Hematopoietic multipotent progenitor cell treated with erythropoietin and hydrocortisone succinate and interleukin-3 and kit ligand, for 17 days (in vitro differentiated cells): ENCODE measurements at regions not wholly inside any gene's neighbourhood (a gene's known extent, or its start where the extent isn't known, plus 50 kb on each side); places are given as distances from the start of the nearest gene placed in this dataset.

ENCODE experiments used
- DNase-seq: peaks from one replicate; pipeline ENCODE4 v3.0.0-alpha.2; 2015; ENCODE audit warnings: low spot score

GRCh38 chrX:107502316-107502715 lies 52.9 kb downstream of the FRMPD3 start:
- no peak for DNase-seq

GRCh38 chrX:107504006-107504405 lies 54.6 kb downstream of the FRMPD3 start:
- no peak for DNase-seq

GRCh38 chrX:107505223-107505622 lies 55.8 kb downstream of the FRMPD3 start:
- DNase-seq, result no peak

DNA sequence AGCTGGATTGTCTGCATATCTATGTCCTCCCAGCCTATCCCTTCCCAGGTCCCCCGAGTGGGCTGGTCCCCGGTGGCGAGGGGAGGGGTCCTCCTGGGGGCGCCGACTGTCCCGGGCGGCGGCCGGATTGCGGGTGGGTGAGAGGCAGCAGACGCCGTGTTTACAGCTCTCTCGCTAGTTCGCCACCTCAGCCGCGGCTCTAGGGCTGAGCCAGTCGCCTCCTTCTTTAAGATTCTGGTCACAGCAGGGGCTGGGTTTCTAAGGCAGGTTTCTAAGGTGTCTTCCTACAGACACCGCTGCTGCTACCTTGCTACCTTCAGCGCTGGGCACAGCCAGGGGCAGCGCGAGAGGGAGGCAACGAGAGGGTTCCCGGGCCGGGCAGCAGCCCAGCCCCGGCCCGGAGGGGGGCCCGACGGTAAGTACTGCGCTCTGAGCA lies 57.2 kb downstream of the FRMPD3 start:
- no peak for DNase-seq

DNA sequence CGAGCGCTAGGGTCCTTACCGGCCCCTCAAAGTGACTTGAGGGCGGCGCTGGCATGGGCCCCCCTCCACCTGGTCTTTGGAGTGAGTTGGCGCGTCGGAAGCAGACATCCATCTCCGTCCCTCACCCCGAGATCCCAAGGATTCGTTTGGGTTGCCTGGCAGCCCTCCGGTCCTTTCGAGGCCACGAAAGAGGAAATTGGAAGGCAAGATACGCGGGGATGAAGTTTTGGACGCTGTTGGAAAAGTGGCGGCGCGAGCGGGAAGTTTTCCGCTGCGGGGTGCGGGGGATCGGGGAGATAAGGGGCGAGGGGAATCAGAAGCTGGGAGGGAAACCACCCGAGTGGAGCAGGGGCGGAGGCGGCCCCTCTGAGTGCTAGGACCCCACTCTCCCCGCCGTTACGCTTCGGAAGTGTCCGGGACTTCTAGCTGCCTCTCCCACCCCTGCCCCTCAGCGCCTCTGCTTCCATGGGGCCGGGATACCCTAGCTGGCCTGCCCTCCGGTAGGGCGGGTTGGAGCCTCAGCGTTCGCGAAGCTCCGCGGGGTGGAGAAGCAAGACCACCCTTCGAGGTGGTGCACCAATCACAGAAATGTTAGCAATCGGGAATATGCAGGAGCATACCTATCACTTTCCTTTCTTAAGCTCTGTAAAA lies 57.8 kb downstream of the FRMPD3 start:
- DNase-seq, result no peak

DNA sequence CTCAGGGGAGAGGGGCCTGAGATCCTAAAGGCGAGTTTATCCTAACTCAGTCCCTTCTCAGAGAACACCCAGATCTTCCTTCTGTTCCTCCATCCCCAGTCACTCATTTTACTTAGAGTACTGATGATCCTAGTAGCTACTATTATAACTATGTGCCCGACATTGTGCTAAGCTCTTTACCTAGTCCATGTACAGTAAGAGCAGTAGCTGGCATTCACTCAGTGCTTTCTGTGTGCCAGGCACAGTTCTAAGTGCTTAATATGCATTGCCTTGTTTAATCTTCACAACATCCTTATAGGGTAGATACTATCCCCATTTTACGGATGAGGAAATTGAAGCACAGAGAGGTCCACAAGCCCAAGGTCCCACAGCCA lies 58.3 kb downstream of the FRMPD3 start:
- no peak for DNase-seq

GRCh38 chrX:107508925-107509324 lies 59.5 kb downstream of the FRMPD3 start:
- no peak for DNase-seq

DNA sequence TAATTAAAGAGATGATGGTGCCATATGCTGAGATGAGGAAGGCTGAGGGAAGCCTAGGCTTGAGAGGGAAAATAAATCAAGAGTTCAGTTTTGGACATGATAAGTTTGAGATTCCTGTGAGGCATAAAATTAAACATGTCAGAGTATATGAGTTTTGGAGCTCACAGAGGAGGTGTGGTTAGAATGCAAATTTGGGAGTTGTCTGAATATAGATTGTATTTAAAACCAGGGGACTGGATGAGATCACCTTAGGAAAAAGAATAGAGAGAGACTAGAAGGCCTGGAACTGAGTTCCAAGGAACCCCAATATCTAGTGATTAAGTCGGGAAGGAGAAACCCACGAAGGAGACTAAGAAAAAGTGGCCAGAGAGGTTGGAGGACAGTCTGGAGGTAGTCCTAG lies 65.5 kb downstream of the FRMPD3 start:
- no peak for DNase-seq

DNA sequence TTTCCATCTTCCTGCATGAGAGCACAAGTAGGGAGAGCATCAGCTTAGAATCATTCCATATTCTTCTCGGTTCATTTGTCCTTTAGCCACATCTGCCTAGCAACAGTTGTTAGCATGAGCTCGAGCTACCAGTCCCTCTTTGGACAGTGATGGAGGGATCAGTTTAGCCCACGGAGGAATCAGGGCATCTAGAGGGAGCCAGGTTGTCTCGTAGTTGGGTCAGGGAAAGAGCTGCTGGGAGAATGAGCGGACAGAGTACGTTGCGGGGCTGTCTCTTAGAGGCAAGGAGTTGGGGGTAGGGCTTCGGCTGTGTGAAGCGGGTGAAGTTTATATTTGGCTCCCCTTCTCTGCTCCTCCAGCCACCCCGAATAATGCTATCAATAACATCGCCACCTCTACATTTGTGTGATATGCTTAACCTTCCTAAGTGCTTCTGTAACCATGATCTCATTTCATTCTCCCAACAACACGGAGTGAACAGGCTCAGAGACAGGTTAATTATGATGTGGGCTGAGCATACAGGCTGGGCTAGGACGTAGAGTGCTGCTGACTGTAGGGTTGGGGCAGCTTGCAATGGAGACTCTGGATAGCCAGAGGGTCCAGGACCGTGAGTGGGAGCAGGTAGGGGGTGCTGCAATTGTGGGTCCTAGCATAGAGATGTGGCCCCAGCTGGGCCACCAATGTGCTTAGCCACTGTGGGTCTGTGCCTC lies 72.6 kb downstream of the FRMPD3 start:
- DNase-seq, result no peak

- no peak for DNase-seq
Observed at GRCh38 chrX:107522901-107523300, 73.4 kb downstream of the FRMPD3 start.

GRCh38 chrX:107526141-107526540 lies 76.7 kb downstream of the FRMPD3 start:
- no peak for DNase-seq

DNA sequence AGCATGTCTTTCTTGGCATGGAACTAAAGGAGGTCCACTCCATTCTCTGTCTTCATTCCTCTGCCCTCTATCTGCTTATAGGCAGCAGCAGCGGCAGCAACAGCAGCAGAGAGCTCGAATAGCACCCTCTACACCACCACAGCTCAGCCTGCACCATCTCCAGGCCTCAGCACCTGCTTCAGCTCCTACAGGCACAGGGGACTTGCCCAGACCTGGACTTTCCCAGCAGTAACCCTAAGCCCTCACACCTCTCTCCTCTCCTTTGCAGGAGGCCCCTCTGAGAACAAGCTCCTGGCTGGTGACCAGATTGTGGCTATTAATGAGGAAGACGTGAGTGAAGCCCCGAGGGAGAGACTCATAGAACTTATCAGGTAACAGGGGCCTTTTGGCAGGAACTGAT lies 80.7 kb downstream of the FRMPD3 start:
- DNase-seq, result no peak

- DNase-seq, result peak; percentile 25
Observed at GRCh38 chrX:107537815-107538214, 88.4 kb downstream of the FRMPD3 start.

GRCh38 chrX:107541244-107541643 lies 87.1 kb upstream of the PRPS1 start:
- no peak for DNase-seq

- no peak for DNase-seq
Observed at GRCh38 chrX:107542040-107542439, 86.3 kb upstream of the PRPS1 start.

DNA sequence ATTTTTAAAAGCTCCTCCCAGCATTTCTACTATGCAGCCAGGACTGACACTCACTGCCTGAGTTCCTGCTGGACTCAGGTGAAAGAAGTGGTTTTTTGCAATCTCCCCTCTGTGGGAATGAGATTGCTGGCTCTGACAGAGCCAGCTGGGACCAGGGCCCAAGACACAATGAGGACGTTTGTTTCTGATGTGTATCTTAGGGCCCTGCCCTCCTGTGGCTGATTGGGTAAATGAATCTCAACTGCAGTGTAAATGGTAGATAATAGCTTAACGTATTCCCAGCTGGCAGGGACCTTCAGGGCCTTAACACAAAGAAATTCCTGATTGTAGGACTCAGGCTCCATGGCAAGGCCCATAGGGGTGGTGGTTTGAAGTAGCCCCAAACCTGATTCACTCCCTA lies 85.8 kb upstream of the PRPS1 start:
- DNase-seq, result no peak

DNA sequence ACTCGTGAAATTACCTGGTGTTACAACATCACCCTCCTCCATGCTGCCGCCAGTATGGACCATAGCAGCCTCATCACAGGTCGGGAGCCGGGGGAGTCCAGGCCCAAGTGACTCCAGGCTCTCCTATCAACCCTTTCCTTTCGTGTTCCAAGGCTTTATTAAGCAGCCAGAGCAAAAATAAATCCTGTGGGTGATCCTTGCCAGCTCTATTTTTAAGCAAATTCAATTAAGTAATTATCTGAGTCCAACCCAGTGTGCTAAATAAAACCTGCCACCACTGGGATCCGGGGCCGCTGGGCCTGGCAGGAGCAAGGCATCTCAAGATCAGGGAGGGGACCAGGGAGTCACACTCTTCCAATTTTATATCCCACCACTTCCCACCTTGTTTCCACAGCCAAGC lies 80.7 kb upstream of the PRPS1 start:
- no peak for DNase-seq

DNA sequence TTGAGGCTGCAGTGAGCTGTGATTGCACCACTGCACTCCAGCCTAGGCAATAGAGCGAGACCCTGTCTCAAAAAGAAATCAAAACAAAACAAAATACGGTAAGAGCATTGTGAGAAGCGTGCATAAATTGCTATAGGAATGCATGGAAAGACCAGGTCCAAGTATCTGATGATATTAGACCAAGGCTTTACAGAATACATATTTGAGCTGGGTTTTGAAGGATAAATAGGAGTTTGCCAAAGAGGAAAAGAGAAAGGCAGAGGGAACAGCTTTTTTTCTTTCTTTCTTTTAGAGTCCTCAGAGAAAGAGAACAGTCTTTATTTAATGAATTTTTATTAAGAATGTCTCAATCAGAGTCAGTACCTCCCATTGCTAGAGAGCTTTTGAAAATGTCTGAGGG lies 79.5 kb upstream of the PRPS1 start:
- DNase-seq, result no peak

GRCh38 chrX:107549504-107549903 lies 78.8 kb upstream of the PRPS1 start:
- DNase-seq, result no peak

DNA sequence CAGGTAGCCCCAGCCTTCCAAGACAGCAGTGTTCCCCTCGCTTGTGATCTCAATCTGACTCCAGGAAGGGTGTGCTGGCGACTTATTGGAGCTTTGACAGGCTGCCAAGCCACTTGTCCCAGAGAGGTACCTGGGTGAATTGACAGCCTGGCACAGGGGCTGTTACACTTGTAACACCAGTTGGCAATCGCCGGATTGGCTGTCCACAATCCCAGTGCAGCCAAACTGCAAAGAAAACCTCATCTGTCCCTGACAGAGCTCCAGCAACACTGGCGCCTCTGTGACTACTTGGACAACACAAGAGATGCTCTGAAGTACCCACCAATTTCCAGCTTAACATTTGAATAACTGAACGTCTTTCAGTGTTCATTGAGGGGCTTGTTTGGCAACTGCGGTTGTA lies 76.8 kb upstream of the PRPS1 start:
- no peak for DNase-seq

DNA sequence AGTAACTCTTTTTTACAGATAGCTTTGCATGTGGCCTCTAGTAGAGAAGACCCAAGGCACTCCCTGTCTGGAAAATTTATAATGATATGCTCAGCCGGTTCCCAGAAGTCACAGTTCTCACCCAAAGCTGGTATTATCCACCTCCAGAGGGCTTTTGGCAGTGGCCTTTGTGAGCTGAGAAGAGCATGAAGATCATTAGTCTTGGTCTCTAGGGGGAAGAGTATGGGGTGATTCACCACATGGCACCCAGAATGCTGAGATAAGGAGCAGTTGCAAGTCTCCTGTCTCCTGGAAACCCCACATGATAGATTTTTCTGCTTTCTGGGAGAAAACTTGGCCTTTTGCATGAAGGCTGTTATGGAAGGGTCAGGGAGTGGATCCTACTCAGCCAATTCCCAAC lies 75.4 kb upstream of the PRPS1 start:
- DNase-seq, result no peak

GRCh38 chrX:107556967-107557366 lies 71.3 kb upstream of the PRPS1 start:
- DNase-seq, result no peak

DNA sequence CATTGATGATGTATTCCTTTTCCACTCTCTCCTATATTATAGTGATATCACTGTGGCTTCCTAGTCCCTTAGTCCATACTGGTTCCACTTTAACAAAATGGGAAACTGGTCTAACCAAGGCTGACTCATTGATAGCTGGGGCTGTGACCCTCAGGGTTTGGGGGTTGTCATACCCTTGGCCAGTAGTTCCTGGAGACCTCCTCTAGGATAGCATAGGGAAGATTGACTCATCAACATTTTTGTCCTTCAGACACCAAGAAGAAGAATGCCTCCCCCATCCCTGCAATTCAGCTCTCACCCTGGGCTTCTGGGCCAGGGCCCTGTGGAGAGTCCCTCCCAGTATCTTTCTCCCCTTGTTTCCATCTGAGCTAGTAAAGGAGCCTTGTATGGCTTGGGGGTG lies 68.8 kb upstream of the PRPS1 start:
- DNase-seq, result no peak

DNA sequence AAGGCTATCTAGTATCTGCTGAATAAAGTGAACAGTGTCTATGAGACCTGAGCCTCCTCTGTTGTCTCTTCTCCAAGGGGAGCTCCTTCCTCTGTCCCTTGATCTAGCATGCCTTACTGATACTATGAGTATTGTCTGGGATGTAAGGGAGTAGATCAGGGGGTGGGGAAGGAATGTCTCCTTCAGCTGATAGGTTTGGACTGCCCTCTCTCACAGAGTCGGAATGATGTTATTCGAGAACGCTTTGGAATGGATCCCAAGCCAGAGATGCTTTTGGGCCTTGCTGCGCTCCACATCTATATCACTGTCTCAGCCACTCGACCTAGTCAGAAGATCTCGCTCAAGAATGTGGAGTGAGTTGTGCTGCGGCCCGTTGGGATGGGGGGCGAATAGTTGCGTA lies 68.3 kb upstream of the PRPS1 start:
- DNase-seq, result no peak
